ENCODE measurements at regions not wholly inside any gene's neighbourhood (a gene's known extent, or its start where the extent isn't known, plus 50 kb on each side); places are given as distances from the start of the nearest gene placed in this dataset.

- in situ Hi-C loops (cut with MboI; ENCODE audit: low sequenced_read_pairs): no loop called here
These were observed 127.9 kb downstream of the DLEU7 start for GRCh38 chr13:50715402-50716146.

- in situ Hi-C loops (cut with MboI; ENCODE audit: low sequenced_read_pairs): no loop called here
These were observed 122.4 kb downstream of the DLEU7 start for GRCh38 chr13:50720861-50721671.

GRCh38 chr13:50721672-50721992 is 121.9 kb downstream of the DLEU7 start:
- in situ Hi-C loops (cut with MboI; ENCODE audit: low sequenced_read_pairs): no loop called here

DNA sequence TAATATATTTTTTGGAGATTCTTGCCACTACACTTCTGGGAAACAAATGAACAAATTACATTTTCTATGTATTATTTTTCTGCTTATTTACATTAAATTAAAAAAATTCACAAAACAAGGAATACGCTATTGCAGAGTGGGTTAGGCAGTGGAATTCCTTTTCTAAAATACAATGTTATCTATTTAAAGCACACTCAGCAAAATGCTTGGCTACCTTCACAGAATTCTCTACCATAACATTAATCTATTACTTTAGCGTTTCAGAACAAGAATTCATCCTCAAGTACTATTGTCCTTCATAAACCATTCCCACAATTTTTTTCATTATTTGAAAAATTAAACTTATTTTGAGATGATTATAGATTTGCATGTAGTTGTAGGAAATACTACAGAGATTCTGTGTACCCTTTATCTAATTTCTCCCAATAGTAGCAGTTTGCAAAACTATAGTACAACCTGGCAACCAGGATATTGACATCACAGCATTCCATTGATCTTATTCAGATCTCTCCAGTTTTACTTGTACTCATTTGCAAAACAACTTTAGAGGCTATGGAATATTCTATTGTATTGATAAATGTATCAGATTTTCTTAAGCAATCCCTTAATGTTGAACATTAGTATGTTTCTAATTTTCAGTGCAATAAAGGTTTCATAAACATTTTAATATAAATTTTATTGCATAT is 120.9 kb downstream of the DLEU7 start:
- in situ Hi-C loops (cut with MboI; ENCODE audit: low sequenced_read_pairs): no loop called here

DNA sequence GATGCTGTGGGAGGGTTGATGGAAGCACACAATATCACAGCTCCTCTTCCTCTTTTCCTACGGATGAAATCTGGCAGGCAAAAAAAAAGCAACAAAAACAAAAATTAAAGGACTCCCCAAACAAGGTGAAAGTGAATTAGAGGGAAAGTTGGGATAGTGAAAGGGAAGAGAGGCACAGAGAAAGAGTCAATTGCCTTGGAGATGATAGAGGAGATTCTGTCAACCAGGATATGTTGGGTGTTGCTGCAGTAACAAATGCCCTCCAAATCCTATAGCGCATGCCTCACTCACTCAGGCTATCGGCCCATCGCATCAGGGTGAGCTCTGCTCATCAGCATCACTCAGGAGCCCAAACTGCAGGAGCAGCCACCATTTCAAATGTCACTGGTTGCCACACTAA is 119.1 kb downstream of the DLEU7 start:
- in situ Hi-C loops (cut with MboI; ENCODE audit: low sequenced_read_pairs): no loop called here

DNA sequence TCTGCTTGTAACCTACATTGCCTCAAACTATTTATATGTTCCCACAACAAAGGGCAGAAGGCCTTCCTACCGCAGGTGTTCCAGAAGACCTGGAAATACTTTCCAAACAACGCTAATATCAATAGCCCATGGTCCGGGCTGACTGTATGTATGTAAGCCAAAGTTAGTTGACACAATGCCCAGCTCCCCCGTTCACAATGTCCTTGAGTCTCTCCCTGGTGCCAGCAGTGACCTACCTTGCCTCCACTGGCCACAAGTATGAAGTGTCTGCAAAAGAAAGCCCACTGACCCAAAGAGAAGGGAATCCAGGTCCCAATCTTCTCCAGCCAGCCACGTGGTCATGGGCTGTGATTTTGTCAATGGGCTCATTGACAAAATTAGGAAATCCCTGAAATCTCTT is 118.6 kb downstream of the DLEU7 start:
- in situ Hi-C loops (cut with MboI; ENCODE audit: low sequenced_read_pairs): no loop called here

DNA sequence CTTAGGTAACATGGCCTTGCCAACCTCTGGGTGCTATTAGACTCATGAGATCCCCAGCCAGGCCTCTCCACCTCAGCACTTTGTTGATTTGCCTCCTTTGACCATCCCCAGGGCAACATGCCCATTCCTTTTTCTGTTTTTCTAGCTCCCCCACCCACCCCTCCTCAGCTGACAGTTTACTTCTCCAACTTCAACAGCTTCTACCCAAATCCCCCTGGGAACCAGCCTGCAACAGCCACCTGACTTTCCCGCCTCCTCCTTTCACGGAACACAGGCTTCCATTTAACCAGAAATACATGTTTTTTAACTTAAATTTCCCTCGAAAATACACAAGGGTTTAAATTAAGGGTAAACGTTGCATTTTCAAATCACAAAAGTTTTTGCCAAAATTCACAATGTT is 117.3 kb downstream of the DLEU7 start:
- in situ Hi-C loops (cut with MboI; ENCODE audit: low sequenced_read_pairs): no loop called here

DNA sequence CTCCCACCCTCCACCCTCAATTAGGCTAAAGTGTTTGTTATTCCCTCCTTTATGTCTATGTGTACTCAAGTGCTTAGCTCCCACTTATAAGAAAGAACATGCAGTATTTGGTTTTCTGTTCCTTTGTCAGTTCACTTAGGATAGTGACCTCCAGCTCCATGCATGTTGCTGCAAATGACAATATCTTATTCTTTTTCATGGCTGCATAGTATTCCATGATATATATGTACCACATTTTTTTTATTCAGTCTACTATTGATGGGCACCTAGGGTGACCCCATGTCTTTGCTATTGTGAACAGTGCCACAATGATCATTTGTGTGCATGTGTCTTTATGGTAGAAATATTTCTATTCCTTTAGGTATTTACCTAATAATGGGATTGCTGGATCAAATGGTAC is 114.3 kb downstream of the DLEU7 start:
- in situ Hi-C loops (cut with MboI; ENCODE audit: low sequenced_read_pairs): no loop called here

DNA sequence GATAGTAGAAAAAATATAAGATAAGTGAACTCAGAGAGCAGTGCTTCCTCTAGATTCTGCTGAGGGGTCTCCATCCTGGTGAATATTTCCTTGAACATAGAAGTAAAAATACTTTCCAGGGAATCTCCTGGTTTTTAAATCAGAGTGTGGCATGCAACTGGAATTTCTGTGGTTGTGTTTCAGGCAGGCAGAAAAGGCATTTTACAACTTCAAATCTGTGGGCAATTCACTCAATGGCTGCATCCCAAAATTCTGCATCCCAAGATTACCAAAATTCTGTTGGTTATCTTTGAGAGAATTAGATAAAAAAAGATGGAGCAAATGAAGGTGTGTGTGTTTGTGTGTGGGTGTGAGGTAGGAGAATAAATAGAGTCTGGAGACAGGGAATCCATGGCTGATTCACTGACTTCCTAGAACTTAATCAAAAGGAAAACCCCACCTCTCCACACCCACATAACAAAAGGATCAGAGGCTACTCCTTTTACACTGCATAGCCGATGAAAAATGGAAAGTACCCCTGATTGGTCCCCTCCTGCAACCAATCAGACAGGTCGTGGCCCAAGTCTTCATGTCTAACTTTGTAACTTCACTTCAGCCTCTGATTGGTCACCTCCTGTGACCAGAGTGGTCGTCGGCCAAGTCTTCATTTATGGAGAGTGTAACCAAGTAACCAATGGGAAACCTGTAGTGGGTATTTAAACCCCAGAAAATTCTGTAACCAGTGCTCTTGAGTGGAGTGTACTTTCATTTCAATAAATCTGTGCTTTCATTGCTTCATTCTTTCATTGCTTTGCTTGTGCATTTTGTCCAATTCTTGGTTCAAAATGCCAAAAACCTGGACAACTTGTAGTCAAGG is 112.8 kb downstream of the DLEU7 start:
- in situ Hi-C loops (cut with MboI; ENCODE audit: low sequenced_read_pairs): no loop called here

DNA sequence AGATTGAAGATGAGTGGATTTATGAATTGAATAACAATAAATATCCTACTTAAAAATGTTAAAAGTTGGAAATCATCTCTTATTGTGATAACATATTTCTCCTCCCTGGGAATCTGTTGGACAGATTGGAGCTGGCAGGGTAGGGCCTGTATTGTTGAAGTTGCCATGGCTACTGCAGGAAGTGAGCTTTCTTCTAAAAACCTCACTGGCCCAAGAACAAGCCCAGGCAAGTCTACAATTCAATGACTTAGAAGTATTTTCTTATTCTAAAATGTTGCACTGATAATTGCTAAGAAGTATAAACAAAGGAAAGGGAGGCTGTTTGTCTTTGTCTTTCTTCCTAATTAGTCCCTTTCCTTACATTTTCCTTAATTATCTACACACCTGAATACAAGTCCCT is 112.1 kb downstream of the DLEU7 start:
- in situ Hi-C loops (cut with MboI; ENCODE audit: low sequenced_read_pairs): no loop called here

DNA sequence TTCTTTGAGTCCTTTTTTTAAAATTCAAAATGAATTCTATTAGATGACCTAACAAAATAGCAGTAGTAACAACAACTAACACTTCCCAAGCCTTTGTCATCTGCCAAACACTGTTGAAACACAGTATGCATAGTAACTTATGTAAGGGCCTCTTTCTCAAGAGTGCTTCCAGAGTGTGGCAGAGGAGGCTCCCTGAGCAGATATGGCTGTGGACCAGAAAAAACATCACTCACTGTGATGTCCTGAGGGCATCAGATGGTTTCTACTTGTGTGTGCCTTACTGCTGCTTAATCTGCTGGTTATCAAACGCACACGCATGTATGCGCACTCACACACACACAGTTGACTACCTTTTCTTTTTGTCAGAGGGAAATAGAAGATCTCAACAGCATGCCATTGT is 110.8 kb downstream of the DLEU7 start:
- in situ Hi-C loops (cut with MboI; ENCODE audit: low sequenced_read_pairs): no loop called here

DNA sequence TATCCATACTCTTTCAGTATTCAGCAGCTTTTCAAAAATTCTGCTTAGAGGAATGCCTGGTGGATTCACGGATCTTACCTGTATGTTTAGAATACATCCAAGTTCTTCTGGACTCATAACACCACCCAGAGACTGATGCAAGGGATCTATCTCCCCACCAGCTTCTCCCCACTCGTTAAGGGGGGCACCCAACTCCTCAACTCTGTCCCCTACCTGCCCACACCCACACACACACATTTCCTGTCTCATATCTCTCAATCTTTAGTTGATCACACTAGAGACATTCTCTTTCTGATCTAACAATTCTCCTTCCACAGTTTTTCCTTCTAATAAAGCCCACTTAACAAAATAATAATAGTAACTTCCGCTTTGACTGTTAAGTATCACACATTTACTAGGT is 110.1 kb downstream of the DLEU7 start:
- in situ Hi-C loops (cut with MboI; ENCODE audit: low sequenced_read_pairs): no loop called here

DNA sequence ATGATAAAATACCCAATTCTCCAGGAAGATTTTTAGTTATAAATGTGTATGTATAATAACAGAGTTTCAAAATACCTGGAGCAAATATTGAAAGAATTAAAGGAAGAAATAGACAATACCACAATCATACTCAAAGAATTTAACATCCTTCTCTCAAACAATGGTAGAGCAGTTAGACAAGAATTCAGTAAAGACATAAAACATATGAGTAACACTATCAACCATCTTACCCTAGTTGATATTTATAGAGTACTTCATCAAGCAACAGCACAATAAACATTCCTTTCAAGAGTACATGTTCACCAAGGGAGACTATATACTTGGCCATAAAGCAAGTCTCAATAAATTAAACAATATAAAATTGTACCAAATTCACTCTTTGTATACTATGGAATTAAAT is 108.4 kb downstream of the DLEU7 start:
- in situ Hi-C loops (cut with MboI; ENCODE audit: low sequenced_read_pairs): no loop called here

- in situ Hi-C loops (cut with MboI; ENCODE audit: low sequenced_read_pairs): no loop called here
These were observed 103.3 kb downstream of the DLEU7 start for GRCh38 chr13:50740052-50740741.

- in situ Hi-C loops (cut with MboI; ENCODE audit: low sequenced_read_pairs): no loop called here
These were observed 101.1 kb downstream of the DLEU7 start for GRCh38 chr13:50742353-50742752.

- in situ Hi-C loops (cut with MboI; ENCODE audit: low sequenced_read_pairs): no loop called here
These were observed 100.5 kb downstream of the DLEU7 start for GRCh38 chr13:50742968-50743367.

DNA sequence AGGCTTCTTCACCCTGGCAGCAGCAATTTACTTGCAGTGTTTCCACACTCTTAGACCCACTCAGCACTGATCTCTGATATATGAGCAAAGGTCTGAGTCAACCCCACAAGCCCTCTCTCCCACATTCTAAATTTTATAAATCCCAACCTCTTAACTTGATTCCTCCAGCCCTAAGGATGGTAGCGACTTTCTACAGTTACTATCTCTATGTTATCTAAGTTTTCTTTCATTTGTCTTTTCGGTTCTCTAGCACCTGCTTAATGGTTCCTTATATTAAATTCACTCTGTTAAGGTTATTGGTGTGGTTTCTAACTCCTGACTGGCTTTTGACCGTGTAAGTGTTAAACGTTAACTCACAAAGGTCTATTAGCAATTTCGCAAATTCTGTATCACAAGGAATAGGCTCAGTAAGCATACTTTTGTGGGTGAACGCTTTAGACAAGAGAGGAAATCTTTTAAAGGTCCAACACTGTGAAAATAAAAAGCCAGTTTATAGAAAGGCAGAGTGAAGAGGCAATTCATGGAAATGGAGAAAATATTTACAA is 99.3 kb downstream of the DLEU7 start:
- in situ Hi-C loops (cut with MboI; ENCODE audit: low sequenced_read_pairs): no loop called here

DNA sequence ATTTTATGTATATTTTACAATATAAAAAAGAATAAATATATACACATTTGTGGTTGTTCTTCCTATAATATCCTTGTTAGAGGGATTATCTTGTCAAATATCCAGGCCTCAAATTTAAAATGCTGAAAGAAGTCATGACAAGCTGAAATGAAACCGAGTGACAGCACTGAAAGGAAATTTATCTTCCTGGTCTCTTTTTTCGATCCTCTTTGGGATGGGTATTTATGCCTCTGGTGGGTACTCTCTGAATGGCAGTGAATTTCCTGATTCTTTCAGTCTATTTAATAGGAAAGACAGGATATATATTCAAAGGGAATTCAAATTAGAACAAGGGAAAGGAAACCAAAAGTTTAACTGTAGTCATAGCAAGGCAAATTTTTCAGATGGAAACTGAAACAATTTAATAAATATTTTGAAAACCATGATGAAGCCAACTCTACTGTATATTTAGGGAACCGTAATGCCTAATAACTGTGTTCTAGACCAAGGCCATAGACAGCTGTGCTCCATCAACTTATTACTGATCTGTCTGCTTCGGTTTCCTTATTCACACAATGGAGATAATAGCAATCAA is 97.9 kb downstream of the DLEU7 start:
- in situ Hi-C loops (cut with MboI; ENCODE audit: low sequenced_read_pairs): no loop called here

GRCh38 chr13:50747737-50748350 is 95.6 kb downstream of the DLEU7 start:
- in situ Hi-C loops (cut with MboI; ENCODE audit: low sequenced_read_pairs): no loop called here

Data from HL-60/S4 (cell line).